ENCODE measurements at regions not wholly inside any gene's neighbourhood (a gene's known extent, or its start where the extent isn't known, plus 50 kb on each side); places are given as distances from the start of the nearest gene placed in this dataset.
"Not testable (repeated sequence)": the region's sequence is repeated elsewhere in the genome, so short reads cannot be mapped to it uniquely, and the experiment has no call there.

DNA sequence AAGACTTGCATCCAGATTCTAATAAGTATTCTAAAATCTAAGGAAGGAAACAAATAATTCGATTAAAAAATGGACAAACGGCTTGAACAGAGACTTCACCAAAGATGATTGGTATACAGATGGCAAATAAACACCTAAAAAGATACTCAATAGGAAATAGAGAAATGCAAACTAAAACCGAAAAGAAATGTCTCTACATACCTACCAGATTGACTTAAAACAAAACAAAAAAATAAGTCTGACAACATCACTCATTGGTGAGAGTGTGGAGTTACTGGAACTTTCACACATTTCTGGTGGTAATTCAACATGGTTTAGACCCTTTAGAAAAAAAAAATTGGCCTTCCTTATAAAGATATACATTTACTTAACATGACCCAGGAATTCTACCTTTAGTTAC, 869.8 kb downstream of the TTLL7 start:
- intact Hi-C loops (cut with DNase I): no loop called here
- DNase-seq: no peak
- H3K36me3 ChIP-seq (replicated peaks in 1 of 2): no peaks in the 10 kb centered on the region
- H3K4me3 ChIP-seq: no peak overlapping the region
- no peak for TF ChIP-seq POLR2A (IDR thresholded peaks at IDR 0.05)
- TF ChIP-seq, protein P1, sequence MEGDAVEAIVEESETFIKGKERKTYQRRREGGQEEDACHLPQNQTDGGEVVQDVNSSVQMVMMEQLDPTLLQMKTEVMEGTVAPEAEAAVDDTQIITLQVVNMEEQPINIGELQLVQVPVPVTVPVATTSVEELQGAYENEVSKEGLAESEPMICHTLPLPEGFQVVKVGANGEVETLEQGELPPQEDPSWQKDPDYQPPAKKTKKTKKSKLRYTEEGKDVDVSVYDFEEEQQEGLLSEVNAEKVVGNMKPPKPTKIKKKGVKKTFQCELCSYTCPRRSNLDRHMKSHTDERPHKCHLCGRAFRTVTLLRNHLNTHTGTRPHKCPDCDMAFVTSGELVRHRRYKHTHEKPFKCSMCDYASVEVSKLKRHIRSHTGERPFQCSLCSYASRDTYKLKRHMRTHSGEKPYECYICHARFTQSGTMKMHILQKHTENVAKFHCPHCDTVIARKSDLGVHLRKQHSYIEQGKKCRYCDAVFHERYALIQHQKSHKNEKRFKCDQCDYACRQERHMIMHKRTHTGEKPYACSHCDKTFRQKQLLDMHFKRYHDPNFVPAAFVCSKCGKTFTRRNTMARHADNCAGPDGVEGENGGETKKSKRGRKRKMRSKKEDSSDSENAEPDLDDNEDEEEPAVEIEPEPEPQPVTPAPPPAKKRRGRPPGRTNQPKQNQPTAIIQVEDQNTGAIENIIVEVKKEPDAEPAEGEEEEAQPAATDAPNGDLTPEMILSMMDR (IDR thresholded peaks at IDR 0.05): no peak
- 85 to 95% (median 89%) methylated on average over 3 of the region's 3 CpGs for WGBS, 4 donors
- H3K27me3 ChIP-seq: no peaks in the 10 kb centered on the region
- H3K27ac ChIP-seq: no peak overlapping the region
- H3K9me3 ChIP-seq (replicated peaks in 1 of 3): no peaks in the 10 kb centered on the region
- no peaks in the 10 kb centered on the region for H3K4me1 ChIP-seq (replicated peaks in 1 of 2)

DNA sequence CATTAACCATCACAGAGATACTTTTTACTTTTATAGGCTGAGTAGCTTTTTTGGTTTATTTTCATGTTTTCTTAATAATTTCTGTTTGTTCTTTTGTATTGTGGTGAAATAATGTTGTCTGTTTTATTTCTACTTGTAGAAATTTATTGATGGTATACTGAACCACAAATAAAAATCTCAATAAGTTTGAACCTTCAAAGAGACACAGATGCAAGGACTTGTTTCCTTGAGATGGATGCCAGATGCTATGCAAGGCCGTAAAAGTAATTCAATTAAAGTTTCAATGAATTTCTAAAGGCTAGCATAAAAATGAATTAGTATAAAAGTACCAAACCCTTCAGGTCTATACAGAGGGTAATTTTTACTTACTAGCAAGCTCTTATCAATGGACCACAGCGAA, 873.5 kb downstream of the TTLL7 start:
- no peaks in the 10 kb centered on the region for H3K4me1 ChIP-seq (replicated peaks in 1 of 2)
- no peaks in the 10 kb centered on the region for H3K27me3 ChIP-seq
- WGBS, 4 donors: 76 to 91% (median 82%) methylated on average over 2 of the region's 2 CpGs
- TF ChIP-seq, protein P1 (IDR thresholded peaks at IDR 0.05): no peak
- no peak for TF ChIP-seq POLR2A (IDR thresholded peaks at IDR 0.05)
- H3K4me3 ChIP-seq: no peak overlapping the region
- intact Hi-C loops (cut with DNase I): no loop called here
- no peak for DNase-seq
- no peaks in the 10 kb centered on the region for H3K36me3 ChIP-seq (replicated peaks in 1 of 2)
- no peak overlapping the region for H3K27ac ChIP-seq
- no peaks in the 10 kb centered on the region for H3K9me3 ChIP-seq (replicated peaks in 1 of 3)

DNA sequence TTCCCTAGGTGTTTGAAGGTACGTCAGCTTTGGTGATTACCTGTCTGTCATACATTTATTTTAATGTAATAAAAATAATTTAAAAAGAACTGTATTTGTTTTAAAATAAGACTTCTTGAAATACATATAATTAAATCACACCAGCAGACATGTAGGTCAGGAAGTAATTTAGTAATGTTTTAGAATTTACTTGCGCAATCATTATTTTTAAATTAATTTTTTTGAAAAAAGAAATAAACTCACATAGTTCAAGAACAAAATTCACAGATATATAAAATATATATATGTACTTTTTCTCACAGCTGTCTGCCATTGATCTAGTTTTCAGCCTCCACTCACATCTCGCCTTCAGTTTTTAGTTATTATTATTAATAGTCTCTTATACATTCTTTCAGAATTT, 875.9 kb downstream of the TTLL7 start:
- intact Hi-C loops (cut with DNase I): no loop called here
- H3K27ac ChIP-seq: no peak overlapping the region
- H3K27me3 ChIP-seq: no peaks in the 10 kb centered on the region
- no peaks in the 10 kb centered on the region for H3K36me3 ChIP-seq (replicated peaks in 1 of 2)
- 92 to 99% (median 95%) methylated on average over 3 of the region's 3 CpGs for WGBS, 4 donors
- no peaks in the 10 kb centered on the region for H3K4me1 ChIP-seq (replicated peaks in 1 of 2)
- H3K9me3 ChIP-seq (replicated peaks in 1 of 3): no peaks in the 10 kb centered on the region
- no peak for TF ChIP-seq POLR2A (IDR thresholded peaks at IDR 0.05)
- TF ChIP-seq, protein P1 (IDR thresholded peaks at IDR 0.05): no peak
- H3K4me3 ChIP-seq: no peak overlapping the region
- no peak for DNase-seq

DNA sequence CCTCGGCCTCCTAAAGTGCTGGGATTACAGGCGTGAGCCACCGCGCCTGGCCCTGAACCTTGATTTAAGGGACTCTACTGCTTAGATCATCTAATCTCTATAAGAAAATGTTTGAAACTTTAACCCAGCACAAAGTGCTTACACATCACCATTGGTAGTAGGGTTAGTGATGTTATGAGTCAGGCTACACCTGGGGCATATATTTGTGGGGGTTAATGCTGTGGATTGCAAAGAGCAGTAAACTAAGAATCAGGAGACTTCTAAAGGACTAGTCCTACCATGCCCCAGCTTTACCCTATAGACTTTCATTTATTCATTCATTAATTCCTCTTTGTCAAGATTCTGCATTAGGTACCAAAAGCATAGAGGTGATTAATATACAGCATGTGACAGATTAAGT, 880.5 kb downstream of the TTLL7 start:
- Histone ChIP-seq H3K4me3 (no peak overlapping the region), H3K4me1 (replicated peaks in 1 of 2) (no peaks in the 10 kb centered on the region), H3K36me3 (replicated peaks in 1 of 2) (no peaks in the 10 kb centered on the region), H3K27ac (no peak overlapping the region), H3K27me3 (no peaks in the 10 kb centered on the region), H3K9me3 (replicated peaks in 1 of 3) (no peaks in the 10 kb centered on the region)
- no peak for DNase-seq
- intact Hi-C loops (cut with DNase I): no loop called here
- 90 to 100% (median 97%) methylated on average over 4 of the region's 4 CpGs for WGBS, 4 donors
- TF ChIP-seq POLR2A (IDR thresholded peaks at IDR 0.05): no peak
- TF ChIP-seq, protein P1 (IDR thresholded peaks at IDR 0.05): no peak

DNA sequence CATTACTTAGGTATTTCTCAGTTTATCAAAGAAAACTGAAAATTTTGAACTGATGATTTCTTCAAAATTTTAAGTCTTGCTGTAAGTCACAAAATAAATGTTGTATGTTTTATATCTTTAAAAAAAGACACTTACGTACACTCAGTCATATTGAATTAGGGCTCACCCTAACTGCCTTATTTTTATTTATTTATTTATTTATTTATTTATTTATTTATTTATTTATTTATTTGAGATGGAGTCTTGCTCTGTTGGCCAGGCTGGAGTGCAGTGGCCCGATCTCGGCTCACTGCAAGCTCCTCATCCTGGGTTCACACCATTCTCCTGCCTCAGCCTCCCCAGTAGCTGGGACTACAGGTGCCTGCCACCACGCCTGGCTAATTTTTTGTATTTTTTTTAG, 881.9 kb downstream of the TTLL7 start:
- WGBS, 4 donors: 93 to 97% (median 95%) methylated on average over 4 of the region's 4 CpGs
- intact Hi-C loops (cut with DNase I); H3K4me1 ChIP-seq (replicated peaks in 1 of 2); DNase-seq; H3K27ac ChIP-seq; H3K4me3 ChIP-seq; H3K9me3 ChIP-seq (replicated peaks in 1 of 3); H3K36me3 ChIP-seq (replicated peaks in 1 of 2); H3K27me3 ChIP-seq: not testable (repeated sequence)

Measured in adrenal gland (tissue), 9 donors.